ENCODE measurements at regions not wholly inside any gene's neighbourhood (a gene's known extent, or its start where the extent isn't known, plus 50 kb on each side); places are given as distances from the start of the nearest gene placed in this dataset.
"Not testable (repeated sequence)": the region's sequence is repeated elsewhere in the genome, so short reads cannot be mapped to it uniquely, and the experiment has no call there.

- peaks cover 0 to 13% (median 7%) of the 10 kb centered on the region in 7 donors for H3K9me3 Mint-ChIP-seq
- H3K9me3 ChIP-seq (replicated peaks in 1 of 2; ENCODE audit: control insufficient read depth in 1 of 2, insufficient read depth in 1 of 2, low read length in 2 of 2): peaks cover 0 to 10% of the 10 kb centered on the region in 2 donors
- H3K4me1 ChIP-seq (ENCODE audit: control insufficient read depth in 1 of 2, insufficient read depth in 2 of 2, low read length in 2 of 2): no peaks in the 10 kb centered on the region
- H3K4me3 ChIP-seq (replicated peaks in 1 of 3; ENCODE audit: low read depth in 2 of 3, low read length in 3 of 3): no peak overlapping the region
- H3K27me3 Mint-ChIP-seq (ENCODE audit: low read depth in 3 of 3): peaks cover 2% of the 10 kb centered on the region in 3 donors
- no peaks in the 10 kb centered on the region for H3K27me3 ChIP-seq (ENCODE audit: control insufficient read depth in 2 of 2, insufficient read depth in 2 of 2, low read length in 2 of 2)
- no peaks in the 10 kb centered on the region for H3K36me3 ChIP-seq (replicated peaks in 1 of 2; ENCODE audit: control insufficient read depth in 1 of 2, insufficient read depth in 2 of 2, low read length in 2 of 2)
- intact Hi-C loops (cut with micrococcal nuclease): no loop called here
- TF ChIP-seq CTCF (IDR thresholded peaks at IDR 0.05): no peak
- no peak overlapping the region for H3K4me3 Mint-ChIP-seq
- H3K4me1 Mint-ChIP-seq: no peaks in the 10 kb centered on the region
- H3K9ac ChIP-seq (ENCODE audit: insufficient read depth, low read length, poor library complexity, severe bottlenecking): no peak overlapping the region
- H3K27ac ChIP-seq (ENCODE audit: low read depth in 1 of 2, low read length in 2 of 2): no peak overlapping the region
- H4K20me1 ChIP-seq (ENCODE audit: insufficient read depth, low read length): no peaks in the 10 kb centered on the region
- H2AFZ ChIP-seq (ENCODE audit: insufficient read depth, low read depth, low read length, poor library complexity, severe bottlenecking): no peak overlapping the region
- no peaks in the 10 kb centered on the region for H3K36me3 Mint-ChIP-seq
- no peak overlapping the region for H3K27ac Mint-ChIP-seq
- 75% methylated on average over 2 of the region's 5 CpGs for WGBS (ENCODE audit: insufficient coverage)
- DNase-seq: no peak
- H3K4me2 ChIP-seq (replicated peaks; ENCODE audit: extremely low read depth, low read length, poor library complexity, severe bottlenecking): no peak overlapping the region
- no peaks in the 10 kb centered on the region for H3K79me2 ChIP-seq (ENCODE audit: insufficient read depth, low read length)
Observed at GRCh38 chr10:44253769-44254462, 131.0 kb downstream of the CXCL12 start.

GRCh38 chr10:44252631-44253030 is 132.3 kb downstream of the CXCL12 start:
- H2AFZ ChIP-seq (ENCODE audit: insufficient read depth, low read depth, low read length, poor library complexity, severe bottlenecking); intact Hi-C loops (cut with micrococcal nuclease); H3K9ac ChIP-seq (ENCODE audit: insufficient read depth, low read length, poor library complexity, severe bottlenecking); H3K9me3 ChIP-seq (replicated peaks in 1 of 2; ENCODE audit: control insufficient read depth in 1 of 2, insufficient read depth in 1 of 2, low read length in 2 of 2); H3K27ac ChIP-seq (ENCODE audit: low read depth in 1 of 2, low read length in 2 of 2); H3K27me3 ChIP-seq (ENCODE audit: control insufficient read depth in 2 of 2, insufficient read depth in 2 of 2, low read length in 2 of 2); H3K4me2 ChIP-seq (replicated peaks; ENCODE audit: extremely low read depth, low read length, poor library complexity, severe bottlenecking); H3K27me3 Mint-ChIP-seq (ENCODE audit: low read depth in 3 of 3); DNase-seq; H3K4me1 ChIP-seq (ENCODE audit: control insufficient read depth in 1 of 2, insufficient read depth in 2 of 2, low read length in 2 of 2); H3K4me1 Mint-ChIP-seq; H3K4me3 ChIP-seq (replicated peaks in 1 of 3; ENCODE audit: low read depth in 2 of 3, low read length in 3 of 3); H3K27ac Mint-ChIP-seq; H3K36me3 Mint-ChIP-seq; H3K36me3 ChIP-seq (replicated peaks in 1 of 2; ENCODE audit: control insufficient read depth in 1 of 2, insufficient read depth in 2 of 2, low read length in 2 of 2); H4K20me1 ChIP-seq (ENCODE audit: insufficient read depth, low read length); H3K79me2 ChIP-seq (ENCODE audit: insufficient read depth, low read length); H3K4me3 Mint-ChIP-seq: not testable (repeated sequence)
- no CpG with 5 or more reads among the region's 3 CpGs for WGBS (ENCODE audit: insufficient coverage)
- peaks cover 0 to 14% (median 10%) of the 10 kb centered on the region in 7 donors for H3K9me3 Mint-ChIP-seq

- peaks cover 9 to 15% (median 11%) of the 10 kb centered on the region in 7 donors for H3K9me3 Mint-ChIP-seq
- H3K4me3 ChIP-seq (replicated peaks in 1 of 3; ENCODE audit: low read depth in 2 of 3, low read length in 3 of 3); H2AFZ ChIP-seq (ENCODE audit: insufficient read depth, low read depth, low read length, poor library complexity, severe bottlenecking); H3K27ac Mint-ChIP-seq; H3K9ac ChIP-seq (ENCODE audit: insufficient read depth, low read length, poor library complexity, severe bottlenecking); H3K4me1 ChIP-seq (ENCODE audit: control insufficient read depth in 1 of 2, insufficient read depth in 2 of 2, low read length in 2 of 2); H3K4me1 Mint-ChIP-seq; H3K27ac ChIP-seq (ENCODE audit: low read depth in 1 of 2, low read length in 2 of 2); DNase-seq; H3K4me3 Mint-ChIP-seq; H3K36me3 Mint-ChIP-seq; H3K27me3 ChIP-seq (ENCODE audit: control insufficient read depth in 2 of 2, insufficient read depth in 2 of 2, low read length in 2 of 2); H3K27me3 Mint-ChIP-seq (ENCODE audit: low read depth in 3 of 3); H3K4me2 ChIP-seq (replicated peaks; ENCODE audit: extremely low read depth, low read length, poor library complexity, severe bottlenecking); H3K9me3 ChIP-seq (replicated peaks in 1 of 2; ENCODE audit: control insufficient read depth in 1 of 2, insufficient read depth in 1 of 2, low read length in 2 of 2); H3K79me2 ChIP-seq (ENCODE audit: insufficient read depth, low read length); H3K36me3 ChIP-seq (replicated peaks in 1 of 2; ENCODE audit: control insufficient read depth in 1 of 2, insufficient read depth in 2 of 2, low read length in 2 of 2); H4K20me1 ChIP-seq (ENCODE audit: insufficient read depth, low read length); intact Hi-C loops (cut with micrococcal nuclease): not testable (repeated sequence)
- 94% methylated on average over 2 of the region's 7 CpGs for WGBS (ENCODE audit: insufficient coverage)
Observed at GRCh38 chr10:44249933-44250332, 135.0 kb downstream of the CXCL12 start.
